Vagina (tissue), 2 donors: ENCODE measurements at regions not wholly inside any gene's neighbourhood (a gene's known extent, or its start where the extent isn't known, plus 50 kb on each side); places are given as distances from the start of the nearest gene placed in this dataset.

Source experiments
- POLR2A ChIP-seq, 2 donors: fragments of 450-650 bp; IDR thresholded peaks; one replicate each; pipeline ENCODE4 v1.6.1; 2017; ENCODE audit warnings: antibody characterized with exemption in 2 of 2, mild to moderate bottlenecking in 2 of 2, moderate library complexity in 2 of 2
- TF ChIP-seq, protein P1 (sequence below), 3 experiments: fragments of 450-650 bp in 2 of 3; fragments of 200-600 bp in 1 of 3; sonication (generic) in 1 of 3; IDR thresholded peaks; one replicate each; pipeline ENCODE4 v1.5.1; 2017 to 2019; ENCODE audit warnings: antibody characterized with exemption in 3 of 3, mild to moderate bottlenecking in 2 of 3, moderate library complexity in 2 of 3

DNA sequence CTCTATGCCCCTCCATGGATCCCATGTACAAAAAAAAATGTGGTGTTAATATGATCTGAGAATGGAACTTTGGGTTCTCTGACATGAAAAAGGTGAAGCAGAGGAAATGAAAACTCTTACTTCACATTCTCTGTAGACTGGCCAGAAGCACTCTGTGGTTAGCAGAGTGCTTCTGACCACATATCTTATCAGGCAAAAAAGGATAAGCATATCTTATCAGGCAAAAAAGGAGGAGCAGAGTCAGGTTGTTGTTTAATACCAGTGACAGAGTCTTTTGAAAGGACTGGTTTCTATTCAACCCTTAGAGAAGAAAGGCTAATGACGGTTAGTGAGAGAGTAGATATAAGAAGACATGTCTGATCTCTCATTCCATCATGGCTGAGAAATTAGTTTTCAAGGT, 1404.8 kb downstream of the SLITRK1 start:
- TF ChIP-seq, protein P1, sequence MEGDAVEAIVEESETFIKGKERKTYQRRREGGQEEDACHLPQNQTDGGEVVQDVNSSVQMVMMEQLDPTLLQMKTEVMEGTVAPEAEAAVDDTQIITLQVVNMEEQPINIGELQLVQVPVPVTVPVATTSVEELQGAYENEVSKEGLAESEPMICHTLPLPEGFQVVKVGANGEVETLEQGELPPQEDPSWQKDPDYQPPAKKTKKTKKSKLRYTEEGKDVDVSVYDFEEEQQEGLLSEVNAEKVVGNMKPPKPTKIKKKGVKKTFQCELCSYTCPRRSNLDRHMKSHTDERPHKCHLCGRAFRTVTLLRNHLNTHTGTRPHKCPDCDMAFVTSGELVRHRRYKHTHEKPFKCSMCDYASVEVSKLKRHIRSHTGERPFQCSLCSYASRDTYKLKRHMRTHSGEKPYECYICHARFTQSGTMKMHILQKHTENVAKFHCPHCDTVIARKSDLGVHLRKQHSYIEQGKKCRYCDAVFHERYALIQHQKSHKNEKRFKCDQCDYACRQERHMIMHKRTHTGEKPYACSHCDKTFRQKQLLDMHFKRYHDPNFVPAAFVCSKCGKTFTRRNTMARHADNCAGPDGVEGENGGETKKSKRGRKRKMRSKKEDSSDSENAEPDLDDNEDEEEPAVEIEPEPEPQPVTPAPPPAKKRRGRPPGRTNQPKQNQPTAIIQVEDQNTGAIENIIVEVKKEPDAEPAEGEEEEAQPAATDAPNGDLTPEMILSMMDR (IDR thresholded peaks at IDR 0.05), result no peak
- no peak for TF ChIP-seq POLR2A (IDR thresholded peaks at IDR 0.05)
